IMR-90 (cell line): ENCODE measurements at regions not wholly inside any gene's neighbourhood (a gene's known extent, or its start where the extent isn't known, plus 50 kb on each side); places are given as distances from the start of the nearest gene placed in this dataset.

ENCODE experiments used
- ATAC-seq: fragments of 200-7000 bp; cut with Tn5 transposase; 2 replicates; pipeline ENCODE4 v1.9.1; 2020; ENCODE audit warnings: low read depth, mild to moderate bottlenecking, moderate library complexity
- BruUV-seq: library from RNA; stranded (reverse); fragments of 400-500 nt; replicated peaks from 2 replicates; lab custom pipeline; 2021; lab: Mats Ljungman, UMichigan
- CTCF ChIA-PET: fragments of 300-600 bp; formaldehyde crosslinking; extraction: SDS; loops from one replicate; lab custom pipeline; 2021; ENCODE audit warnings: antibody characterized with exemption; lab: Yijun Ruan, JAX
- POLR2A ChIA-PET: fragments of 300-600 bp; sonication (Branson Sonifier 250); formaldehyde crosslinking; loops from one replicate; lab custom pipeline; 2022; ENCODE audit warnings: antibody characterized with exemption; ENCODE audit not compliant: unreplicated experiment; lab: Charles Lee
- DNase-seq: peaks from one replicate; pipeline ENCODE4 v3.0.0; 2013
- H2AFZ ChIP-seq: replicated peaks from 2 replicates; pipeline ENCODE3; 2013; ENCODE audit warnings: low read length, mild to moderate bottlenecking; ENCODE audit not compliant: poor library complexity
- H2AK5ac ChIP-seq: 2 replicates; pipeline ENCODE4 v1.6.1; 2013; ENCODE audit warnings: low read depth, low read length, inconsistent platforms
- H2AK9ac ChIP-seq: replicated peaks from 2 replicates; pipeline ENCODE3; 2013; ENCODE audit warnings: mild to moderate bottlenecking, low read depth, low read length, moderate library complexity; ENCODE audit not compliant: poor library complexity
- H2BK120ac ChIP-seq: 2 replicates; pipeline ENCODE4 v1.6.1; 2013; ENCODE audit warnings: low read depth, low read length, inconsistent platforms
- H2BK15ac ChIP-seq: 3 replicates; pipeline ENCODE4 v1.6.1; 2013; ENCODE audit warnings: low read depth, low read length, inconsistent platforms
- H2BK20ac ChIP-seq: 2 replicates; pipeline ENCODE4 v1.6.1; 2013; ENCODE audit warnings: low read depth, mild to moderate bottlenecking, inconsistent platforms, low read length, moderate library complexity
- H2BK5ac ChIP-seq: 2 replicates; pipeline ENCODE4 v1.6.1; 2013; ENCODE audit warnings: mild to moderate bottlenecking, low read depth, low read length, inconsistent platforms; ENCODE audit not compliant: poor library complexity, severe bottlenecking
- H3K14ac ChIP-seq: replicated peaks from 2 replicates; pipeline ENCODE4 v1.6.1; 2013; ENCODE audit warnings: low read depth, low read length, inconsistent platforms
- H3K18ac ChIP-seq: 2 replicates; pipeline ENCODE4 v1.6.1; 2013; ENCODE audit warnings: low read depth, low read length, control low read depth
- H3K23ac ChIP-seq: 2 replicates; pipeline ENCODE4 v1.6.1; 2013; ENCODE audit warnings: low read depth, low read length, inconsistent platforms
- H3K27ac ChIP-seq: 2 replicates; pipeline ENCODE4 v1.5.1; 2013; ENCODE audit warnings: mild to moderate bottlenecking, control low read depth, low read length; ENCODE audit not compliant: insufficient read depth
- H3K27me3 ChIP-seq: 2 replicates; pipeline ENCODE4 v1.6.1; 2013; ENCODE audit warnings: low read length; ENCODE audit not compliant: control insufficient read depth, insufficient read depth
- H3K36me3 ChIP-seq: 2 replicates; pipeline ENCODE4 v1.6.1; 2013; ENCODE audit warnings: low read length, mixed read lengths; ENCODE audit not compliant: control insufficient read depth, insufficient read depth
- H3K4ac ChIP-seq: 2 replicates; pipeline ENCODE4 v1.6.1; 2013; ENCODE audit warnings: low read depth, low read length, inconsistent platforms
- H3K4me1 ChIP-seq: 2 replicates; pipeline ENCODE4 v1.6.1; 2013; ENCODE audit warnings: low read length, mixed read lengths; ENCODE audit not compliant: control insufficient read depth, insufficient read depth
- H3K4me2 ChIP-seq: 2 replicates; pipeline ENCODE4 v1.6.1; 2013; ENCODE audit warnings: low read depth, mild to moderate bottlenecking, control low read depth, low read length, moderate library complexity
- H3K4me3 ChIP-seq: 2 replicates; pipeline ENCODE4 v1.5.1; 2013; ENCODE audit warnings: low read depth, mild to moderate bottlenecking, control low read depth, low read length, moderate library complexity; ENCODE audit not compliant: insufficient read depth
- H3K56ac ChIP-seq: 2 replicates; pipeline ENCODE4 v1.6.1; 2013; ENCODE audit warnings: low read length, inconsistent platforms; ENCODE audit not compliant: insufficient read depth; ENCODE audit errors: extremely low read depth
- H3K79me1 ChIP-seq, 2 experiments: 2 replicates each; pipeline ENCODE4 v1.6.1; 2013; ENCODE audit warnings: low read length in 2 of 2, inconsistent platforms in 1 of 2, low read depth in 1 of 2
- H3K9ac ChIP-seq: 2 replicates; pipeline ENCODE4 v1.6.1; 2013; ENCODE audit warnings: low read depth, low read length, control low read depth
- H3K9me1 ChIP-seq: 2 replicates; pipeline ENCODE4 v1.6.1; 2013; ENCODE audit warnings: low read length, inconsistent platforms; ENCODE audit not compliant: insufficient read depth
- H3K9me3 ChIP-seq: 2 replicates; pipeline ENCODE4 v1.6.1; 2013; ENCODE audit warnings: low read length; ENCODE audit not compliant: control insufficient read depth, insufficient read depth
- H4K20me1 ChIP-seq: 2 replicates; pipeline ENCODE4 v1.6.1; 2013; ENCODE audit warnings: low read length, inconsistent platforms; ENCODE audit not compliant: insufficient read depth
- H4K5ac ChIP-seq: 2 replicates; pipeline ENCODE4 v1.6.1; 2013; ENCODE audit warnings: mild to moderate bottlenecking, low read depth, low read length, control low read depth
- H4K8ac ChIP-seq, 2 experiments: 2 replicates each; pipeline ENCODE4 v1.6.1; 2013; ENCODE audit warnings: low read depth in 2 of 2, low read length in 2 of 2, control low read depth in 1 of 2, inconsistent platforms in 1 of 2
- H4K91ac ChIP-seq: 2 replicates; pipeline ENCODE4 v1.6.1; 2013; ENCODE audit warnings: low read depth, low read length, inconsistent platforms; ENCODE audit not compliant: insufficient read depth
- CHD1 ChIP-seq: IDR thresholded peaks from 2 replicates; pipeline ENCODE4 v1.6.1; 2012; ENCODE audit warnings: low read depth, low read length, improper control_type of control experiment
- FOS ChIP-seq: fragments of 150-350 bp; IDR thresholded peaks from 2 replicates; pipeline ENCODE4 v1.6.1; 2016; ENCODE audit warnings: low read depth, low read length
- MAFK ChIP-seq: IDR thresholded peaks from 2 replicates; pipeline ENCODE4 v1.6.1; 2012; ENCODE audit warnings: low read depth, low read length, improper control_type of control experiment
- MAZ ChIP-seq: IDR thresholded peaks from 2 replicates; pipeline ENCODE4 v1.6.1; 2012; ENCODE audit warnings: low read depth, mild to moderate bottlenecking, low read length, improper control_type of control experiment, moderate library complexity, borderline replicate concordance
- MXI1 ChIP-seq: IDR thresholded peaks from 2 replicates; pipeline ENCODE4 v1.6.1; 2012; ENCODE audit warnings: low read depth, mild to moderate bottlenecking, low read length, moderate library complexity, borderline replicate concordance
- POLR2A ChIP-seq: IDR thresholded peaks from 2 replicates; pipeline ENCODE4 v1.6.1; 2012; ENCODE audit warnings: mild to moderate bottlenecking, low read depth, low read length
- RAD21 ChIP-seq: IDR thresholded peaks from 2 replicates; pipeline ENCODE4 v1.6.1; 2012; ENCODE audit warnings: low read length, improper control_type of control experiment
- SMC3 ChIP-seq: fragments of 150-350 bp; IDR thresholded peaks from 2 replicates; pipeline ENCODE4 v1.6.1; 2016; ENCODE audit warnings: low read depth, mild to moderate bottlenecking, antibody characterized with exemption, low read length, moderate library complexity
- USF2 ChIP-seq: fragments of 150-350 bp; IDR thresholded peaks from 2 replicates; pipeline ENCODE4 v1.6.1; 2017; ENCODE audit warnings: mild to moderate bottlenecking, antibody characterized with exemption, low read length, low read depth
- WGBS, 2 experiments: methylation state at CpG; one replicate each; pipeline versions ENCODE4 v1.1.5 to v1.1.7; 2013; ENCODE audit warnings: missing lambda C conversion rate in 2 of 2; ENCODE audit not compliant: insufficient read length in 1 of 2; ENCODE audit errors: extremely low coverage in 2 of 2; 5-methylcytosine and 5-hydroxymethylcytosine counted together
- dilution Hi-C: fragments of 300-500 bp; cut with HindIII; formaldehyde crosslinking; loops from one replicate; pipeline ENCODE4 v1.14.3; 2018; ENCODE audit warnings: low sequenced_read_pairs; ENCODE audit not compliant: unreplicated experiment
- in situ Hi-C: fragments of 300-500 bp; cut with MboI; formaldehyde crosslinking; loops from 3 replicates; pipeline ENCODE4 v1.14.3; 2019; ENCODE audit warnings: low sequenced_read_pairs, inconsistent platforms, mixed read lengths
- intact Hi-C: fragments of 100-400 bp; cut with micrococcal nuclease; formaldehyde crosslinking; loops from 2 replicates; pipeline ENCODE4 v1.10.0; 2022
- TF ChIP-seq, protein P1 (sequence below): fragments of 150-350 bp; IDR thresholded peaks from 2 replicates; pipeline ENCODE4 v1.6.1; 2016; ENCODE audit warnings: low read depth, mild to moderate bottlenecking, low read length, moderate library complexity, borderline replicate concordance

DNA sequence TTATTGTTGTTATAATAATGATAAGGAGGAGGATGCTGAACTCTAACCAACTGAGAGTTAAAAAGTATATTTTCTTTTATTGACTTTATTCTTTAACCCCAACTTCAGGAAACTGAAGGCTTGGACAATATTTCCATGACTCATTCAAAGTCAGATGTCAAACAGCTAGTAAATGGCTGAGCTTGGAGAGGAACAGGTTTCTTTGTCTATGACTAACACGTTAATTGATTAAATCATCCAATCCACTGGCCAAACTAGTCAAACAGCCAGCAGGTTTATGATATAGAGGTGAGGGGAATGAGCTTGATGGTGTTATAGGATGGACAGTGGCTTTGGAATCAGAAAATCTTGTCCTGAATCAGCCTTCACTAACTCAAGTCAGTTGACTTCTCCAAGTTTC, 119.1 kb upstream of the WDR11 start:
- ChIA-PET CTCF (no interaction called here), POLR2A (no interaction called here)
- no peaks in the 10 kb centered on the region for H3K9me1 ChIP-seq
- no CpG with 5 or more reads among the region's 1 CpG for WGBS, 2 experiments
- H3K56ac ChIP-seq: no peak overlapping the region
- H2AK9ac ChIP-seq: no peak overlapping the region
- dilution Hi-C loops (no loop called here), in situ Hi-C loops (no loop called here), intact Hi-C loops (loop anchor here (10.0 kb wide), 1 partner anchor 977 kb away; no protein-coding TSS in a partner anchor)
- H4K8ac ChIP-seq: no peak overlapping the region
- DNase-seq: no peak
- no peak overlapping the region for H4K5ac ChIP-seq
- no peak overlapping the region for H3K14ac ChIP-seq
- H3K4me3 ChIP-seq: no peak overlapping the region
- H3K4me1 ChIP-seq: no peaks in the 10 kb centered on the region
- no TSS peak for BruUV-seq
- no peak overlapping the region for H3K4me2 ChIP-seq
- no peak overlapping the region for H3K4ac ChIP-seq
- no peak for ATAC-seq
- no peak overlapping the region for H3K23ac ChIP-seq
- no peak overlapping the region for H3K18ac ChIP-seq
- no peaks in the 10 kb centered on the region for H3K27me3 ChIP-seq
- no peak overlapping the region for H3K9ac ChIP-seq
- H2BK120ac ChIP-seq: no peak overlapping the region
- H2BK20ac ChIP-seq: no peak overlapping the region
- H3K27ac ChIP-seq: no peak overlapping the region
- no peak overlapping the region for H2AK5ac ChIP-seq
- no peaks in the 10 kb centered on the region for H4K20me1 ChIP-seq
- H2BK5ac ChIP-seq: no peak overlapping the region
- no peak overlapping the region for H2AFZ ChIP-seq
- no peaks in the 10 kb centered on the region for H3K36me3 ChIP-seq
- H3K9me3 ChIP-seq: no peaks in the 10 kb centered on the region
- no peak overlapping the region for H4K91ac ChIP-seq
- TF ChIP-seq MAZ (no peak), SMC3 (no peak), USF2 (no peak), RAD21 (no peak), MAFK (no peak), FOS (no peak), POLR2A (no peak), MXI1 (no peak), CHD1 (no peak)
- TF ChIP-seq, protein P1, sequence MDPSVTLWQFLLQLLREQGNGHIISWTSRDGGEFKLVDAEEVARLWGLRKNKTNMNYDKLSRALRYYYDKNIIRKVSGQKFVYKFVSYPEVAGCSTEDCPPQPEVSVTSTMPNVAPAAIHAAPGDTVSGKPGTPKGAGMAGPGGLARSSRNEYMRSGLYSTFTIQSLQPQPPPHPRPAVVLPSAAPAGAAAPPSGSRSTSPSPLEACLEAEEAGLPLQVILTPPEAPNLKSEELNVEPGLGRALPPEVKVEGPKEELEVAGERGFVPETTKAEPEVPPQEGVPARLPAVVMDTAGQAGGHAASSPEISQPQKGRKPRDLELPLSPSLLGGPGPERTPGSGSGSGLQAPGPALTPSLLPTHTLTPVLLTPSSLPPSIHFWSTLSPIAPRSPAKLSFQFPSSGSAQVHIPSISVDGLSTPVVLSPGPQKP: no peak
- no peaks in the 10 kb centered on the region for H3K79me1 ChIP-seq
- H2BK15ac ChIP-seq: no peak overlapping the region
